ACC112 (cell line): ENCODE measurements at regions not wholly inside any gene's neighbourhood (a gene's known extent, or its start where the extent isn't known, plus 50 kb on each side); places are given as distances from the start of the nearest gene placed in this dataset.

Experiments used
- H2AFZ ChIP-seq: fragments of 200-600 bp; sonication (generic); one replicate; pipeline ENCODE4 v1.6.0; 2017; ENCODE audit warnings: antibody characterized with exemption, low read length; ENCODE audit not compliant: unreplicated experiment
- H3K27ac ChIP-seq: fragments of 200-600 bp; sonication (generic); 2 replicates; pipeline ENCODE4 v1.5.1; 2014; ENCODE audit warnings: low read depth, mild to moderate bottlenecking, antibody characterized with exemption, low read length, moderate library complexity
- H3K27me3 ChIP-seq: fragments of 200-600 bp; sonication (generic); 2 replicates; pipeline ENCODE4 v1.6.1; 2014; ENCODE audit warnings: mild to moderate bottlenecking, antibody characterized with exemption, low read length, moderate library complexity, mixed read lengths; ENCODE audit not compliant: insufficient read depth
- H3K36me3 ChIP-seq: fragments of 200-600 bp; sonication (generic); 2 replicates; pipeline ENCODE4 v1.6.1; 2016; ENCODE audit warnings: mild to moderate bottlenecking, antibody characterized with exemption, low read length, moderate library complexity, mixed read lengths; ENCODE audit not compliant: insufficient read depth
- H3K4me1 ChIP-seq: fragments of 200-600 bp; sonication (generic); one replicate; pipeline ENCODE4 v1.6.1; 2016; ENCODE audit warnings: low read length, mixed read lengths; ENCODE audit not compliant: insufficient read depth, unreplicated experiment, control insufficient read depth
- H3K4me3 ChIP-seq: fragments of 200-600 bp; sonication (generic); 2 replicates; pipeline ENCODE4 v1.5.1; 2014; ENCODE audit warnings: mild to moderate bottlenecking, low read depth, low read length
- H3K79me2 ChIP-seq: fragments of 200-600 bp; sonication (generic); one replicate; pipeline ENCODE4 v1.6.0; 2016; ENCODE audit warnings: low read length; ENCODE audit not compliant: control insufficient read depth, unreplicated experiment, insufficient read depth

GRCh38 chr12:118637767-118638370 lies 261.5 kb downstream of the SUDS3 start:
- no peaks in the 10 kb centered on the region for H3K79me2 ChIP-seq
- H3K36me3 ChIP-seq = no peaks in the 10 kb centered on the region
- H3K4me1 ChIP-seq = no peaks in the 10 kb centered on the region
- H2AFZ ChIP-seq = no peak overlapping the region
- no peaks in the 10 kb centered on the region for H3K27me3 ChIP-seq
- no peak overlapping the region for H3K27ac ChIP-seq
- no peak overlapping the region for H3K4me3 ChIP-seq

DNA sequence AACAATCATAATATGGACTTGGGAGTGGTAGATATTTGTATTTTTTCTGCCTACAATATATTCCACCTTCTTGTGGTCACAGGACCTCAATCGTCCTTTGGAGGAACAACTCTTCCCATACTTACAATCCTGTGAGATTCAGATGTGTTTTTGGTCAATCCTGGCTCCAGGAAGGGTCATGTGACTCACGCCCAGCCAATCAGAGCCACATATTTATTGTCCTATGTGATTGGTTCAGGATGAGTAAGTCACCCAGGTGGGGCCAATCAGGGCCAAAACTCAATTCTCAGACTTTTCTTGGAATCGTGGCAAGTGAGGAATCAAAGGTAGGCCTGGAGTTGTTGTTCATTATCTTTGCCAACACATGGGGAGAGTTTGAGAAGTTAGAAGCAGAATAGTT lies 264.9 kb downstream of the SUDS3 start:
- no peaks in the 10 kb centered on the region for H3K36me3 ChIP-seq
- H3K27me3 ChIP-seq = no peaks in the 10 kb centered on the region
- H3K79me2 ChIP-seq = no peaks in the 10 kb centered on the region
- H3K4me3 ChIP-seq = no peak overlapping the region
- H2AFZ ChIP-seq = no peak overlapping the region
- H3K27ac ChIP-seq = no peak overlapping the region
- no peaks in the 10 kb centered on the region for H3K4me1 ChIP-seq

DNA sequence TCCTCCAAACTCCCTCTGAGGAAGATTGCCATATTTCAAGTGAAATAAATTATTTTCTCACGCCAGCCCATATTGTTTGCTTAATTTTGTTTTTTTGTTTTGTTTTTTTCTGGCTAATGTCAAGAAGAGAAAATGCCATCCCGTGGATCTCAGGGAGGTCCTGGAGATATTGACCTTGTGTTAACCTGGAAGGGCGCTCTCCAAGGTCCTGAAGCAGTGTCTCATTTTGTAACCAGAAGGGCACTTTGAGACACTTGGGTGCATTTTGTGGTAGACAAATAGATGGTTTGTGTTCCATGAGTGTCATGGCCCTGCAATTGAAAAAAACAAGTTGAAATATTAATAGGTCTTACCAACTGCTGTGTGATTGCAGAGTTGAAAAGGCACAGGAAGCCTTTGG lies 268.9 kb downstream of the SUDS3 start:
- Histone ChIP-seq H3K27ac (no peak overlapping the region), H3K36me3 (no peaks in the 10 kb centered on the region), H3K4me3 (no peak overlapping the region), H3K4me1 (no peaks in the 10 kb centered on the region), H3K79me2 (no peaks in the 10 kb centered on the region), H3K27me3 (no peaks in the 10 kb centered on the region), H2AFZ (no peak overlapping the region)

GRCh38 chr12:118649765-118650585 lies 273.6 kb downstream of the SUDS3 start:
- Histone ChIP-seq H3K27me3 (no peaks in the 10 kb centered on the region), H3K4me1 (no peaks in the 10 kb centered on the region), H2AFZ (no peak overlapping the region), H3K79me2 (no peaks in the 10 kb centered on the region), H3K36me3 (no peaks in the 10 kb centered on the region), H3K4me3 (no peak overlapping the region), H3K27ac (no peak overlapping the region)

- H3K4me3 ChIP-seq = no peak overlapping the region
- no peak overlapping the region for H2AFZ ChIP-seq
- no peaks in the 10 kb centered on the region for H3K36me3 ChIP-seq
- no peaks in the 10 kb centered on the region for H3K27me3 ChIP-seq
- no peak overlapping the region for H3K27ac ChIP-seq
- H3K4me1 ChIP-seq = no peaks in the 10 kb centered on the region
- H3K79me2 ChIP-seq = no peaks in the 10 kb centered on the region
Observed at GRCh38 chr12:118650586-118650960, 274.2 kb downstream of the SUDS3 start.

GRCh38 chr12:118651487-118651886 lies 275.1 kb downstream of the SUDS3 start:
- no peak overlapping the region for H3K4me3 ChIP-seq
- H3K4me1 ChIP-seq = no peaks in the 10 kb centered on the region
- no peaks in the 10 kb centered on the region for H3K79me2 ChIP-seq

DNA sequence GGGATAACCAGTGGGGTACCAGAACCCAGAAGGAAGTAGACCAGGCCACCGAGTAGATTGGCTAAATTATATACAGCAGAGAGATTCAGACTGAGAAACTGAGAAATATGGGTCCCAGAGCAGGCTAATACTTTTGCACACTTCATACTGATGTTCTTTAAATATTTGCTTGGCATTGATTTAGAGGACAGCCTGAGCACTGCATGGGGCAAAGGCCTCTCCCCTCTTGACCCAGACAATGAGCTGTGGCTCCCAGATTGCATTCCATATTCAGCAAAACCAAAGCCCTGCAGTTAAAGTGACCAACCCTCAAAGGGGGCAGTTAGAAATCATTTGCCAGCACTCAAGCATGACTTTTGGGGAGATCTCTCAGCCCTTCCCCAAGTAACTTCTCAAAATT lies 279.2 kb downstream of the SUDS3 start:
- Histone ChIP-seq H3K27me3 (no peaks in the 10 kb centered on the region), H3K4me1 (no peaks in the 10 kb centered on the region), H3K36me3 (no peaks in the 10 kb centered on the region), H3K4me3 (no peak overlapping the region), H2AFZ (no peak overlapping the region), H3K27ac (no peak overlapping the region), H3K79me2 (no peaks in the 10 kb centered on the region)

More at GRCh38 chr12:118651487-118651886, 275.1 kb downstream of the SUDS3 start:
- Histone ChIP-seq H2AFZ (no peak overlapping the region), H3K36me3 (no peaks in the 10 kb centered on the region), H3K27me3 (no peaks in the 10 kb centered on the region), H3K27ac (no peak overlapping the region)

DNA sequence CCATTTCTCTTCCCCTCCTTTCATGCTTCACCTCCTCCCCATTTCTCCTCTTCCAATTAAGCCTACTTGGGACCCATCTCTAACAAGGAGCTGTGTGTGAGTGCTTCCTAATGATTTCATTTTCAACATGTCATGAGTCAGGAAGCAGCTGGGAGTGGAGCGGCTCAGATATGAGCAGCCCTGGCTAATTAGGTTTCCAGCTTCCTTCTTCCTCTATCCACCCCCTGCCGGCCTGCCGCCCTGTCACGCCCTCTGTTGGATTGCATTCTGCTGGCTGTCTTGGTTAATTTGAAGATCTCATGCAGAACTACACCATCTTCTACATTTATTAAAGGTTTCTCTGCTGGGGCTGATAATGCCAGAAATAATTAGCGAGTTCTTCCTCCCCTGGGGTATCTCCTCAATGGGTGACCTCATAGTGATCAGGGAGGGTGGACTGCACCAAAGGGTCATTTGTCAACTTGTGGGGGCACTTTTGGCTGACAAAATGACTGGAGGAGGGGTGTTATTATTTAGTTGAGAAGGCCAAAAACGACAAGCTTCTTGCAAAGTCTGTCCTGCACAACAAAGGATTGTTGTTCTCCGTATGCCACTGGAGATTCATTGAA lies 300.9 kb upstream of the SRRM4 start:
- Histone ChIP-seq H3K27me3 (no peaks in the 10 kb centered on the region), H3K79me2 (no peaks in the 10 kb centered on the region), H3K4me1 (no peaks in the 10 kb centered on the region), H3K36me3 (no peaks in the 10 kb centered on the region), H2AFZ (no peak overlapping the region), H3K27ac (no peak overlapping the region), H3K4me3 (no peak overlapping the region)

DNA sequence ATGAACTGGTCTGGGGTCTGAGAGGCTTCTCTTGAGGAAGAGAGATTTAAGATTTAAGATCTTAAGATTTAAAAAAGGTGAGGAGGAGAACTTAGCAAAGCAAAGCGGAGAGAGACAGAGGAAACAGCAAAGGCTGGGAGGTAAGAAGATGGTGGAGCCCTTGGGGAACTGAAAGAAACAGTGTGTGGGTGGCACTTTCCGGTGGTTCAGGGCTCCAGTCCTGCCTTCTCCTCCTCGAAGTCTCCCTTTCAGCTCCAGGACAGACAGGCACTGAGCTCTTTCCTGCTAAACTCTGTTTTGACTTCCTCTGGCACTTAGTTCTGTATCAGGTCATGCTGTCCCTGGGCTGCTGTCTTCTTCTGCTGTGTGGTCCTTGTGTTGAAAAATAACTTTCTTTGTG lies 298.7 kb upstream of the SRRM4 start:
- Histone ChIP-seq H2AFZ (no peak overlapping the region), H3K4me3 (no peak overlapping the region), H3K27me3 (no peaks in the 10 kb centered on the region), H3K36me3 (no peaks in the 10 kb centered on the region), H3K4me1 (no peaks in the 10 kb centered on the region), H3K79me2 (no peaks in the 10 kb centered on the region), H3K27ac (no peak overlapping the region)

DNA sequence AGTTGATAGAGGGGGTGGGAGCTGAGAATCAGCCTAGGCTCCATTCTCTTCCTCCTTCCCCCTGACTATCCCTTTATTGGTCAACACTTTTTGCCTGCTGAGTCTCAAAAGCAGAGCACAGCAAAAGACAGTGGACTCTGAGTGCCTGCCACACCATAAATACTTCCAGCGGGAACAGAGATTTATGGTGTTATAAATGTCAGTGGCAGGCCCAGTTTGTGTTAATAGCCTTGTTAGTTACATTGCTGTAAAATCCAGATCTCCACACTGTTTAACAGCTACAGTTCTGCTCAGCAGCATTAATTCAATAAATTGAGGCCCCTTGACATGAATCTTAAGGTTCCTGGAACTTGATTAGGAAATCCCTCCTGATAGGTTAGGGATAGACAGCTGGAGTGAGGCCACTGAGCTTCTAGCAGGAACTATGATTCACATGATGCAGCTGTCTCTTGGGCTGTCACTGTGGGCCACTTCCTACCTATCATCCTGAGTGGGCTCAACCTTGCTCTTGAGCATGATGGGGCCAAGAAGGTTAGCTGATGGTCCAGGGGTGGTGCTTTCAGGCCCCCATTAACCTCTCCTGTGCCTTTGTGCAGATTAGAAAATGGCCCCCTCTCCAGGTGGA lies 295.2 kb upstream of the SRRM4 start:
- Histone ChIP-seq H3K27ac (no peak overlapping the region), H3K4me1 (no peaks in the 10 kb centered on the region), H3K4me3 (no peak overlapping the region), H2AFZ (no peak overlapping the region), H3K36me3 (no peaks in the 10 kb centered on the region), H3K27me3 (no peaks in the 10 kb centered on the region), H3K79me2 (no peaks in the 10 kb centered on the region)
